ENCODE measurements at regions not wholly inside any gene's neighbourhood (a gene's known extent, or its start where the extent isn't known, plus 50 kb on each side); places are given as distances from the start of the nearest gene placed in this dataset.

DNA sequence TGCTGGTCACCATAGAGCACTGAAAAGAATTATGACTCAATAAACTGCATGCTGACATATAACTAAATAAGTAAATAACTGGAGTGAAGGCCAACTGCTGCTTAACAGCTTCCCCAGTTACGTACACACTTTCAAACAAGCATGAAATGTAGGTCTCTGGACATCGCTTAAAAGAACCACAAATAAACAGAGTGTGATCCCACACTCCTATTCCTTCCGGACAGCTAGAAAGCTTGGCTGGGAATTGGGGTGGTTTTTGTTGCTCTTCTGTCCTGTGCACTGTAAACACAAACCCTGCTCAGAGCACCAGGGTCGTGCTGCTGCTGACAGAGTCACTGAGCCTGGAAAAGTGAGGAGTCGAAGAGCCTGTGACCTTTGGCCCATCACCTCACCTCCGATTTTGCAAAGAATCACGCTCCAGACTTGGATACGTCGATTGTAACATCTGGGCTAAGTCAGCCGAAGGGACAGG lies 162.7 kb upstream of the NT5C1B start:
- no peak overlapping the region for H3K27ac ChIP-seq (replicated peaks)
- DNase-seq (ENCODE audit: low read depth in 1 of 2, low spot score in 1 of 2) = no peak
- no peaks in the 10 kb centered on the region for H3K27me3 ChIP-seq (ENCODE audit: insufficient read depth, poor library complexity, severe bottlenecking)
- TF ChIP-seq, protein P1, sequence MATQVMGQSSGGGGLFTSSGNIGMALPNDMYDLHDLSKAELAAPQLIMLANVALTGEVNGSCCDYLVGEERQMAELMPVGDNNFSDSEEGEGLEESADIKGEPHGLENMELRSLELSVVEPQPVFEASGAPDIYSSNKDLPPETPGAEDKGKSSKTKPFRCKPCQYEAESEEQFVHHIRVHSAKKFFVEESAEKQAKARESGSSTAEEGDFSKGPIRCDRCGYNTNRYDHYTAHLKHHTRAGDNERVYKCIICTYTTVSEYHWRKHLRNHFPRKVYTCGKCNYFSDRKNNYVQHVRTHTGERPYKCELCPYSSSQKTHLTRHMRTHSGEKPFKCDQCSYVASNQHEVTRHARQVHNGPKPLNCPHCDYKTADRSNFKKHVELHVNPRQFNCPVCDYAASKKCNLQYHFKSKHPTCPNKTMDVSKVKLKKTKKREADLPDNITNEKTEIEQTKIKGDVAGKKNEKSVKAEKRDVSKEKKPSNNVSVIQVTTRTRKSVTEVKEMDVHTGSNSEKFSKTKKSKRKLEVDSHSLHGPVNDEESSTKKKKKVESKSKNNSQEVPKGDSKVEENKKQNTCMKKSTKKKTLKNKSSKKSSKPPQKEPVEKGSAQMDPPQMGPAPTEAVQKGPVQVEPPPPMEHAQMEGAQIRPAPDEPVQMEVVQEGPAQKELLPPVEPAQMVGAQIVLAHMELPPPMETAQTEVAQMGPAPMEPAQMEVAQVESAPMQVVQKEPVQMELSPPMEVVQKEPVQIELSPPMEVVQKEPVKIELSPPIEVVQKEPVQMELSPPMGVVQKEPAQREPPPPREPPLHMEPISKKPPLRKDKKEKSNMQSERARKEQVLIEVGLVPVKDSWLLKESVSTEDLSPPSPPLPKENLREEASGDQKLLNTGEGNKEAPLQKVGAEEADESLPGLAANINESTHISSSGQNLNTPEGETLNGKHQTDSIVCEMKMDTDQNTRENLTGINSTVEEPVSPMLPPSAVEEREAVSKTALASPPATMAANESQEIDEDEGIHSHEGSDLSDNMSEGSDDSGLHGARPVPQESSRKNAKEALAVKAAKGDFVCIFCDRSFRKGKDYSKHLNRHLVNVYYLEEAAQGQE (IDR thresholded peaks at IDR 0.05; ENCODE audit: insufficient replicate concordance, low read depth) = no peak
- TF ChIP-seq POLR2AphosphoS5 (IDR thresholded peaks at IDR 0.05; ENCODE audit: low read depth) (no peak), SPI1 (IDR thresholded peaks at IDR 0.05; ENCODE audit: borderline replicate concordance, low read depth) (no peak), GABPA (IDR thresholded peaks at IDR 0.05; ENCODE audit: low read depth) (no peak)
- TF ChIP-seq, protein P2, sequence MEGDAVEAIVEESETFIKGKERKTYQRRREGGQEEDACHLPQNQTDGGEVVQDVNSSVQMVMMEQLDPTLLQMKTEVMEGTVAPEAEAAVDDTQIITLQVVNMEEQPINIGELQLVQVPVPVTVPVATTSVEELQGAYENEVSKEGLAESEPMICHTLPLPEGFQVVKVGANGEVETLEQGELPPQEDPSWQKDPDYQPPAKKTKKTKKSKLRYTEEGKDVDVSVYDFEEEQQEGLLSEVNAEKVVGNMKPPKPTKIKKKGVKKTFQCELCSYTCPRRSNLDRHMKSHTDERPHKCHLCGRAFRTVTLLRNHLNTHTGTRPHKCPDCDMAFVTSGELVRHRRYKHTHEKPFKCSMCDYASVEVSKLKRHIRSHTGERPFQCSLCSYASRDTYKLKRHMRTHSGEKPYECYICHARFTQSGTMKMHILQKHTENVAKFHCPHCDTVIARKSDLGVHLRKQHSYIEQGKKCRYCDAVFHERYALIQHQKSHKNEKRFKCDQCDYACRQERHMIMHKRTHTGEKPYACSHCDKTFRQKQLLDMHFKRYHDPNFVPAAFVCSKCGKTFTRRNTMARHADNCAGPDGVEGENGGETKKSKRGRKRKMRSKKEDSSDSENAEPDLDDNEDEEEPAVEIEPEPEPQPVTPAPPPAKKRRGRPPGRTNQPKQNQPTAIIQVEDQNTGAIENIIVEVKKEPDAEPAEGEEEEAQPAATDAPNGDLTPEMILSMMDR (IDR thresholded peaks at IDR 0.05; ENCODE audit: insufficient read depth, low read length) = no peak
- no peak overlapping the region for H3K4me3 ChIP-seq (replicated peaks; ENCODE audit: insufficient read depth, low read length)

DNA sequence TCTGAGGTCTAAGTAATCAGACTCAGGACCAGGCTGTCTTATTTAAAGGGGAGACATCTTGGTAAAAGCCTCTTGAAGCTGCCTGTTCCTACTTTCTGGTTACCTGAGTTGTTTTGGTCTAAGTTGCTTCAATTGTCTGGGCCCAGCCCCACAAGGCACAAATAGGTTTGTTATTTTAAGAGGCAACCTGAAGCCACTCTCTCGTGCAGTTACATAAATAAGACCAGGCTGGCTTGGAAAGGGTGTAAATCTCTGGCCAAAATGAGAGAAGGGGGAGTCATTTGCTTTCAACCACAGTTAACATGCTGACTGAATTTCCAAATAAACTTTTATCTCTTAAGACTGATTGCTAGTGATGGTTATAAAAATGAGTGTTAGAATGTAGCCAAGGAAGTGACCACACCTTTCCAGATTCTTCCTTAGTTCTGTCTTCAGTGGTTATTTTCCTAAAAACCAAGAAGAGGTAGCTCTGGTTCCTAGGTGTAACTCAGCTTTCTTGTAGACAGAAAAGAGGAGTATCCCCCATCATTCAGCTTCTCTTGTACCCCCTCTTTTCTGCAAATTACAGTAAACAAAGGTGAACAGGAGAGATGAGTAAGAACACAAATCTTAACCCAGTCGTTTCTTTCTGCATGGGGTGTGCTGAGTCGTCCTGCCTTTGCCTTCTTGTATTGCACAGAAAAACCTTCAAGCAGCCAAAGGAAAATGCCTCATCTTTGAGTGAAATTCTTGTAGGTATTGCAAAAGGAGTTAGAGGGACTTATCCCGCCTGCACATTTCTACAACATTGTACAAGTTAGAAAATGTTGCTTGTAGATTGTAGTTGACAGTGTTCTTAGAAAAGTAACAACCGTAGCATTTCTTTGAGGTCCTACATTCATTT lies 161.5 kb upstream of the NT5C1B start:
- no peak overlapping the region for H3K4me3 ChIP-seq (replicated peaks; ENCODE audit: insufficient read depth, low read length)
- no peaks in the 10 kb centered on the region for H3K27me3 ChIP-seq (ENCODE audit: insufficient read depth, poor library complexity, severe bottlenecking)
- TF ChIP-seq, protein P1 (IDR thresholded peaks at IDR 0.05; ENCODE audit: insufficient replicate concordance, low read depth) = no peak
- TF ChIP-seq, protein P2 (IDR thresholded peaks at IDR 0.05; ENCODE audit: insufficient read depth, low read length) = no peak
- no peak for TF ChIP-seq SPI1 (IDR thresholded peaks at IDR 0.05; ENCODE audit: borderline replicate concordance, low read depth)
- no peak for TF ChIP-seq POLR2AphosphoS5 (IDR thresholded peaks at IDR 0.05; ENCODE audit: low read depth)
- no peak for TF ChIP-seq GABPA (IDR thresholded peaks at IDR 0.05; ENCODE audit: low read depth)
- no peak for DNase-seq (ENCODE audit: low read depth in 1 of 2, low spot score in 1 of 2)
- no peak overlapping the region for H3K27ac ChIP-seq (replicated peaks)

DNA sequence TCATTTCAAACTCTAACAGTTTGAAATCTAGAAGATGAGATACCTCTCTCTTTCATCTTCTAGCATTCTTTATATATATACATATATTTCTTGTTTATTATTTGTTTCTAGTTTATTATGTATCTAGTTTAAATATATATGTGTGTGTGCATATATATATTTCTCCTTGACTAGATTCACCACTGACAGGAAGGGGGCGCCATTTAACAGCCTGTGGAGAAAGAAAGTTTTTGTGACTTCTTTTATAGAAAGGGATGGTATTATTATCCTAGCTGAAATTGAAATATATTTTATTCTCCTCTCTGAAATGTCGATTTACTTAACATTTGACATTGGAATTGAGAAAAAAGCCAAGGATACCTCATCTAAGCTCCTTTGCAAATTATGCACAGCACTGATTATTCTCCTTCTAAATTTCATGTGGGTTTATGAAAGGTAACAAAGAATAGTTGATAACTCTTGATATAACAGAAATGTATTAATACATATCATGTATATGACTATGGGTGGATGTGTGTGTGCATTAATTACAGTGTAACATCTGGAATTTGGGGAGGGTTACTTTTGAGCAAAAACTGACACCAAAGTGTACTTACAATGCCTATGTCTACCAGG lies 160.7 kb upstream of the NT5C1B start:
- H3K27me3 ChIP-seq (ENCODE audit: insufficient read depth, poor library complexity, severe bottlenecking) = no peaks in the 10 kb centered on the region
- TF ChIP-seq, protein P1 (IDR thresholded peaks at IDR 0.05; ENCODE audit: insufficient replicate concordance, low read depth) = no peak
- TF ChIP-seq, protein P2 (IDR thresholded peaks at IDR 0.05; ENCODE audit: insufficient read depth, low read length) = peak; percentile 42
- peak in 1 of 2 experiments; percentile 27 for DNase-seq (ENCODE audit: low read depth in 1 of 2, low spot score in 1 of 2)
- H3K4me3 ChIP-seq (replicated peaks; ENCODE audit: insufficient read depth, low read length) = no peak overlapping the region
- H3K27ac ChIP-seq (replicated peaks) = no peak overlapping the region
